ENCODE measurements at regions not wholly inside any gene's neighbourhood (a gene's known extent, or its start where the extent isn't known, plus 50 kb on each side); places are given as distances from the start of the nearest gene placed in this dataset.

- no peak for DNase-seq
Observed at GRCh38 chr17:55668312-55668920, 54.2 kb downstream of the TMEM100 start.

- no peak for DNase-seq
Observed at GRCh38 chr17:55666806-55667205, 55.9 kb downstream of the TMEM100 start.

GRCh38 chr17:55664287-55664686 is 58.4 kb downstream of the TMEM100 start:
- DNase-seq, result peak; percentile 67

GRCh38 chr17:55663400-55663799 is 59.3 kb downstream of the TMEM100 start:
- no peak for DNase-seq

DNA sequence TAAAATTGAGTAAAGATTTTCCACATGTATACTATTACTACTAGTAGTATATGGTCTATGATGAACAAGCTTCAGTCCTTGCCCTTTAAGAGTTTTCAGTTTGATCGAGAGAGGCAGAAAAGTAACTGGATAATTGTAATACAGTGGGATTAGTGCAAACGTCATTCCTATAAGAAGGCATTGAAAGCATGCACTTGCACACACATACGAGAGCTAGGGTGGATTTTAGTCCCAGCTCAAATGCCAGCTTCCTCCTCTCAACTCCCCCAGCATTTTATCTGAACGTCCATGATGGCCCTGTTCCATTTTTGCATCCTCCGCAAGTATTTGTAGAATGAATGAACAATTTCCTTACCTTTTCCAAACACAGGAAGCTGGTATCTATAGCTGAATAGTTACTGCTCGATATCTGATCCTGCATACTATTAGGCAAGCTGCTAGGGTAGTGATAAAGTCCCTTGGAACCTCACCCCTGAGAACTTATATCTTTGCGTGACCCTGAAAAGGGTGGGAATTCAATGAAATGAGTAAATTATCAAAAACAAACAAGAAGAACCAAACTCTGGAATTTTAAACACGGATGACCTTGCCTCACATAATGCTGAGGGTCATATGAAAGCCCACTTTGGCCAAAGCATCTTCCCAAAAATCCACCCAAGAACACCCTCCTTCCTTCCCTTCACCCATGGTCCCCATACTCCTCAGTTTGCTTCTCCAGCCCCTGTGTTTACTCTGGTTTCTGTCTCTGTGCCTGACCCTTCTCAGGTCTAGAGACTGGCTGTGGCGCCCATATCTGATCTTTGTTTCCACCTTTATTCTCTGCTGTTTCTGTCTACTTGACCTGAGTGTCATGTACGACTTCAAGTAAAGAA is 60.5 kb downstream of the TMEM100 start:
- no peak for DNase-seq

DNA sequence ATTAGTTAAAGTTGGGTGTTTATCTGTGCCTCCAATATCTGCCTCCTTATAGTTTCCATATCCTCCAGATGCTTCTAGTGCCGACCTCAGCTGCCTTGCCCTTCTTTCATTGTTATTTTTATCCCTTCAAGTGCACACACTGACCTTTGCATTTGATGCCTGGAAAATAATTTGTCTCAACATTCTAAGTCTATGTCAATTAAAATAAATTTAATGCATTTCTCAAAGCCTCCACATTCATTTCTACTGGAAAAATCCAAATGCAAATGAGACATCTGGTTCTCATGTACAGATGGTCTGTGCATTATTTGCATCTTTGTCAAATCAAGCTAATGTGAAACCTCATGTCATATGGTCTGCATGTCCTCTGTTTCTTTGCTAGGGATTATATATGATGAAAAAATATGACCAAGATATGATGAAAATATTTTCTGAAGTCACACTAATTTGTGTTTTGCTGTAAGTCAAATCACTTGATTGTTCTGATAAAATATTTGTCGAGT is 61.4 kb downstream of the TMEM100 start:
- DNase-seq, result no peak

DNA sequence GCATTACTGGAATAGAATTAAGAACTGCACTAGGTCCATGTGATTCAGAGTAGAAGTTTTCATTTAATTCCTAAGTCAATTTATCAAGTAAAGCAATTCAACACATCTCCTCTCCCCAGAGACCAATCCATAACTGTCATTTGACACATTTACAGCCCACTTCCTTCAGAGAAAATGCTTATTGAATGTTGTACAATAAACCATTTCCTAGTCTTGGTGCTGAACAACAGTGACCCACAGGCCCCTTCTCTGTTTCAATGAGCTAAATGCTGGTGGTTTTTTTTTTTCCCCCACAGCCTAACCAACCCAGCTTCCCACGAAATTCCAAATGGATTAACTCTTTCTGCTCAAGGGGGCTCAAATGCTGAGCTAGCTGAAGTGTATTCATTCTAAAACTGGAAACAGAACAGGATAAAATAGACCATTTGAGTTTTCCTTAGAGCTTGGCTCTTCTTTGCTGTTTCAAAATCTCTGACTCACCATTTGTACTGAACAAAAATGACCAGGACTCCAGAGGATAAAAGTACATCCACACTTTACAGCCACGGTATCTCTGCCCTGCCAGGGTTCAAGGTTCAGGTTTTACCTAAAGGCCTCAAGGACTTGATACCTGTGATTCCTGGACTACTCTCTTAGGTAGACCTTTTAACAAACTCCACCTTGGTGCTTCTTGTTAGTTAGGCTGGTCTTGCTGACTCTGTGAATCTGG is 62.3 kb downstream of the TMEM100 start:
- DNase-seq, result peak; percentile 5

GRCh38 chr17:55659661-55660060 is 63.0 kb downstream of the TMEM100 start:
- DNase-seq, result no peak

DNA sequence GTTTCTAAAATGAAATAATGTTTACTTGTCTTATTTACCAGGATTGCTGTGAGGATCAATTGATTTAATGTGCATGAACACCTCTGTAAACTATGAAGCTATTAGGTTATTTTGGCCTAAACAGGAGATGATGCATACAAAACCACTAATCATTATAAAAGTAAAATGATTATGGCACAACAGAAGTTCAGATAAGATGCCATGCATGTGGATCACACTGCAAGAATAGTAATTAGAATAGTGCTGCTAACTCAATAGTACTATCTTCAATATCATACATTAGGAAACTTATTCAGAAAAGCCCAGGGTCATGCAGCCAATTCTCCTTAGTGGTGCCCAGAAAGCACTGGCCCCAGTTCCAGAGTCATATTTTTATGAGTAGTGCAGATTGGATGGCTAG is 66.9 kb downstream of the TMEM100 start:
- no peak for DNase-seq

- no peak for DNase-seq
Observed at GRCh38 chr17:55654821-55655220, 67.8 kb downstream of the TMEM100 start.

- no peak for DNase-seq
Observed at GRCh38 chr17:55654022-55654421, 68.6 kb downstream of the TMEM100 start.

GRCh38 chr17:55652825-55653224 is 69.8 kb downstream of the TMEM100 start:
- no peak for DNase-seq

DNA sequence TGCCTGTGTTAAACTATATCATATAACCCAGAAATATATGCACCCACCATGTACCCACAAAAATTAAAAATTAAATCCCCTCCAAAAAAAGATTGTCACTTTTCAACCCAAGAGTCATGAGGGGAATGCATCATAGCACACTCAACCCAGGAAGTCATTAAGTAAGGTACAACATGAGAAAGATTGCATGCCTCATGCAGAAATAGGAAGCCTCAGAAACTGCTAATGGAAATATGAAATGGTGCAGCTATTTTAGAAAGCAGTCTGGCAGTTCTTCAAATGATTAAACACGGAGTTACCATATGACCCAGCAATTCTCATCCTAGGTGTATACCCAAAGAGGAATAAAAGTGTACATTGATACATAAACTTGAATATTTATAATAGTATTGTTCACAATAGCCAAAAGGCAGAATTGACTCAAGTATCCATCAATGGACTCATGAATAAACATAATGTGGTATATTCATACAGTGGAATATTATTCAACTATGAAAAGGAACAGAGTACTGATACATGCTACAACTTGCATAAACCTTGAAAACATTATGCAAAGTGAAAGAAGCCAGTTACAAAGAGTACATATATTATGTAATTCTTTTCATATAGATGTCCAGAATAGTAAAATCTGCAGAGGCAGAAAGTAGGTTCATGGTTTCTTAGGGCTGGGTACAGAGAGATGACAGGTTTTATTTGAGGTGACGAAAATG is 70.4 kb downstream of the TMEM100 start:
- no peak for DNase-seq

- DNase-seq, result no peak
Observed at GRCh38 chr17:55649957-55650597, 72.6 kb downstream of the TMEM100 start.

DNA sequence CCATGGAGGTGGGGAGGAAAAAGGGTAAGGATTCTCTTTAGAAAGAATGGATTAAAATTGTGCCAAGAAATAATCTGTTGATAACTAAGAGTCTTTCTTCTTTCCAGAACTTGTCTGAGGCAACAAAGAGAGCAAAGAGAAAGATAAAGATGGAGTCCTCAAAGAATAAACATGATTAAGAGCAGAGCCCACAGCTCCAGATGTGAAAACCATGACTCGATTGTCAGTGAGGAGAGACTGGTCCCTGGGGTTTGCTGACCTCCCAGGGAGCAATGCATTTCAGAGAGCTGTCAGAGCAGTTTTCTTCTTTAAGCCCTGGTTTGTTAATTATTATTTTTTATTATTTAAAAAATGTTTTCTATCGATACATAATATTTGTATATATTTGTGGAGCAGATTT is 74.6 kb downstream of the TMEM100 start:
- no peak for DNase-seq

DNA sequence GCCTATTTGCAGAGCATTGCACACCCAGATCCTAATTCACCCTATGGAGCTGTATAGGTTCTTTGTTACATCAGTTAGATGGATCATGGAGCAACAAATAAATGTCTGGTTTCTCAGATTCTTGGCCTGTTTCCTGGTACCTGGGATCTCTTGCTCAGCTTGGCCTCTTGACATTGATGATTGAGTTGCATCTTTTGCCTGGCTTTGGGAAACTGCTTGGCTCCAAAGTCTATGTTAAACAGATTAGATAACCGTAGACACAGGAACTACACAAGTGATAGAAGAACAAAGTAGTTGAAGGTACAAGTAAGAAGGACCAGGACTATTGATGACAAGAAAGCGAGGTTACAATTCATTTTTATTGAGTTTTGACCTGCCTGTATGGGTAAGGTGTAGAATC is 77.3 kb downstream of the TMEM100 start:
- no peak for DNase-seq

- no peak for DNase-seq
Observed at GRCh38 chr17:55644346-55644745, 78.3 kb downstream of the TMEM100 start.

DNA sequence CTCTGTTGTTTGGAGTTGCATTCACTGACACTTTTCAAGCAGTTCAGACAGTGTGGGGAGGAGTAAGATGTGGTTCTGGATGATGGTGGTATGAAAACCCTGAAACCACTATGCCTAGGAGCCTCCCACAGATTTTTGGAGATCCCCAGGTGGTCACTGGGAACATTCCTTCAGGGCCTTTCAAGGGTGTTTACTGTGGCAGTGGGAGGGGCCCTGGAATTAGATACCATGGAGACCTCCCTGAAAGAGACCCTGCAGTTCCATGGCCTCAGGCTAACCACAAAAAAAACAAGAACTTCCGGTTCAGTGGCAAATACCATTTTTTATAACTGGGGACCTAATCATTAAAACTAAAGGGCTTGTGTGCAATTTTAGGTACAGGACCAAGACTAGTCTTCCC is 79.9 kb downstream of the TMEM100 start:
- peak; percentile 4 for DNase-seq

DNA sequence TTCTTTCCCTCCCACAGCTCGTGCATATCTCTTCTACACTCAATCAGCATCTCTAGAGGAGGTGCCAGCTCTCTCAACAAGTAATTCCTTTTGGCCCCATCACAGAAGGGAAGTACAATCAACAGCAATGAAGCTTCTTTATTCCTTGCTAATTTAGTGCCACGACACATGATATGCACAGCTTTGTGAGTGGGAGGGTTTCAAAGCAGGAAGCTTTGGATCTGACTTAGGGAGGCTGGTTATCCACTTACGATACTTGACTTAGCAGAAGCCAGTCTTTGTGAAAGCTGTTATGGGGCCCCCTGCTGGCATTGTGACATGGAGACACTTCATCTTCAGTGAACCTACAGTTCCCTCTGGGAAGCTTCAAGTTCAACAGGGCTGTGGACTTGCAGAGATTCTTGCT is 81.0 kb downstream of the TMEM100 start:
- peak; percentile 66 for DNase-seq

DNA sequence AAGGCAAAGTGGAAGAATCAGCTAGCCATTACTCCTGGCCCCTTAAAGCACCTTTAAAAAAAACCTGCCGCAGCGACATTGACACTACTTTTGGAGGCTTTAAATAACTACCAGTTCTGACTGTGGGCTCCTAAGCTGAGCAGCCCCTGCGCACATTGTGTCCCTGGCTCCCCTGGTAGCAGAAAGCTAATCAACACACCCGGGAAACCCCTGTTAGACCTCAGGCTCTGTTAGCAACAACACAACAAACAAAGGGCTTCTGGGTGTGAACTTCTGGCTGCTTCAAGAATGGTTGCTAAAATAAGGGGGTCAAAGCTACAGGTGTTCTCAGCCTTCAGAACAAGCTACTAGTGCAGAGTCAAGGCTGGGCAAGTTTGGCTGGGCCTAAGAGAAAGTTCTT is 83.6 kb downstream of the TMEM100 start:
- no peak for DNase-seq

DNA sequence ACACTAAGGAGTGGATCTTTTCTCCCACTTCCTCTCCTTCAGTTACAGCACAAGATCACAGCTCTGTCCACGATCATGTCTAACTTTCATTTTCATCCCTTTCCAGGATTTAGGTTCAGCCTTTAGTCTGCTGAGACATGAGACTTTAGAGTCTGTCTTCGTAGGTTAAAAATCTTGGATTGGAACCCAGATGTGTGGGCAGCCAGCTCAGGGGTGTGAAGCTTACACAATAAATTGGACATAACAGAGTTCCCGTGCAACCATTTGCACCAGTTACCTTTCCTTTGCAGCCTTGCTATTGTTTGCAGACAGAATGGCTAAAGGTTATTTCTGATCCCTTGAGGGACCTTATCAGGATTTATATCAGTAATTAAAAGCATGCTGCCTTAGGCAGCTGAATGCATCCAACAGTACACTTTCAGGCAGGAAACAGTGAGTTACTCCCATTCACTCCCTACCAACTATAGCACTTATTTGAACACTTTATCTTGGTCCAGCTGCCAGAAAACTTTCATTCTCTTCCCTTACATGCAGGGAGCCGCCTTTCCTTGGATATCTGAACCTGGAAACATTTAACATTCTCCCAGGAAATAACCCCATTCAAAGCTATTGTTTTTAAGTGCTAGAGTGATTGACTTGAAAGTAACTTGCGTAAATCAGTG is 87.3 kb downstream of the TMEM100 start:
- no peak for DNase-seq

DNA sequence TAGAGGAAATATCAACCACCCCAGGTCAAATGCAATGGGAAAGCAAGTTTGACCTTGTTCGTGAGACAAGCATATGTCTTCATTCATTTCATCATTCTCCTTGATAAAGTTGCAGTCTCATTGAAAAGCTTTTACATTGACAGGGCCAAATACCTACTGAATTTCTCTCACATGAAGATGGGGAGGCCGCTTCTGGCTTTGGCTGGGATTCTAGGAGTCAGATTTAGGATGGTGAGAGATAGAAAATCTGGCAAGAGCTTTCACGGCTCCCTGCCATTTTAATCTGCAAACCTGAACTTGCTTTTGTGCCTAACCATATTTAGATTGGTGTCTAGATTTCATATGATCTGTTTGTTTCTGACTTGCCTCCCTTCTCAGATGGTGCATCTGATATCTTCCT is 88.0 kb downstream of the TMEM100 start:
- no peak for DNase-seq
